ENCODE measurements at regions not wholly inside any gene's neighbourhood (a gene's known extent, or its start where the extent isn't known, plus 50 kb on each side); places are given as distances from the start of the nearest gene placed in this dataset.

GRCh38 chr20:60389441-60389840 is 431.2 kb downstream of the CDH26 start:
- DNase-seq = no peak

- DNase-seq = no peak
Observed at GRCh38 chr20:60389882-60390281, 431.7 kb downstream of the CDH26 start.

GRCh38 chr20:60395991-60396390 is 437.8 kb downstream of the CDH26 start:
- DNase-seq = no peak

GRCh38 chr20:60400567-60400966 is 442.3 kb downstream of the CDH26 start:
- DNase-seq = no peak

DNA sequence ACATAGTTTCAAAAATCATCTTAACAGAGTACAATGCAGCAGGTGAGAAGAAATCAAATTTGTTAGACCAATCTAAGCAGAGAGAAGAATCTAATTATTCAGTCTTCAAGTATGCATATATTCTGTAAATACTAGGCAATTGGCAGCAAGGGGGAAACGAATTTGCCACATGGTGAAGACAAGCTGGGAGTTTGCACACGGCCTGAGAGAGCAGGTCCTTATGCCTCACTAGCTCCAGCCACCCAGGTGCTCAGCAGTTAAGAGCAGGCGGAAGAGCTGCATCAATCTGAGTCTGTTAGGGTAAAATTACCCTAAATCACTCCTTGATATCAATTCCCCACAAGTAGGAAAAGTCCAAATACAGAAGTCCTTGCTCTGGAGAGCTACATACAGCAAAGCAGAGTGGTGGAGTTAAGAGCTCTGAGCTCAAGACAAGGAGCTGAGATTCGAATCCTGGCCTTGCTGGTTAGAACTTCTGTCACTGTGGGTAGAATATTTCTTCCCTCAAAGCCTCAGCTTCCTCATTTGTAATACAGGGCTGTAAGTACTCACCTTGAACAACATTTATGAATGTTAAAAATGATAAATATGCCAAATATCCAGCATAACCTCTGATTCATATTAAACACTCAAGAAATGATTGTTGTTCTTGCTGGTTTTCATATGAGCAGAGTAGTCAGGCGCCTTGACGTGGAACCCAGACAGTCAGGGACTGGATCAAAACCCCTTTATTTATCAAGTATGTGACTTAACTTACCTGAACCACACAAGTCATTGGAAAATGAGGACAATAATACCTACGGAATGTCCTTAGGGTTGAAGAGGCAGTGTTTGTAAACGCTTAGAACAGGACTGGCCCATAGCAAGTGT is 444.2 kb downstream of the CDH26 start:
- DNase-seq = no peak

DNA sequence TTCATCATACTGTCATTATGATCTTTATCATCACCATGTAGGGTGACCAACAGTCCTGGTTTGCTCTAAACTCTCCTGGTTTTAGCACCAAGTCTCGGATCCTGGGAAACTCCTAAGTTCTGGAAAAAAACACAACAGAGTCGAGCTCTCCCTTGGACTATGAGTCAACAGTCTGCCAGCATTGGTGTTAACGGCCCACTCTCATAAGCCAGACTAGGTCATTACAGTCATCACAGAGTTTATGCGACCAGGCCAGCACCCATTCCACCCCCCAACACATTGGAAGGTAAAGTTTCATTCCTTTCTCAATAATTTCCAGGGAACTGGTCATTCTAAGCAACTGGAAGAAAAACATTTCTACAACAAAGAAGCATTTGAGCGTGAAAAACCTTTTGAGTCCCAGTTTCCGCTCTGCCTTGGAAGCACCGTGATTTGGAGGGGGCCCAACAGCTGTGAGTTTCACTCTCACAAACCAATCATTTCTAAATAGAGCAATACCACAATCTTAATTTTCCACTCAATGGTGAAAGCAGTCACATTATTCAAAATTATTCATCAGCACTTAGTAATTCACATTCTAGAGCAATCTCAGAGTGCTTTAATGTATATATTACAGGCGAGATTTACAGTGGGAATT is 445.0 kb downstream of the CDH26 start:
- no peak for DNase-seq

DNA sequence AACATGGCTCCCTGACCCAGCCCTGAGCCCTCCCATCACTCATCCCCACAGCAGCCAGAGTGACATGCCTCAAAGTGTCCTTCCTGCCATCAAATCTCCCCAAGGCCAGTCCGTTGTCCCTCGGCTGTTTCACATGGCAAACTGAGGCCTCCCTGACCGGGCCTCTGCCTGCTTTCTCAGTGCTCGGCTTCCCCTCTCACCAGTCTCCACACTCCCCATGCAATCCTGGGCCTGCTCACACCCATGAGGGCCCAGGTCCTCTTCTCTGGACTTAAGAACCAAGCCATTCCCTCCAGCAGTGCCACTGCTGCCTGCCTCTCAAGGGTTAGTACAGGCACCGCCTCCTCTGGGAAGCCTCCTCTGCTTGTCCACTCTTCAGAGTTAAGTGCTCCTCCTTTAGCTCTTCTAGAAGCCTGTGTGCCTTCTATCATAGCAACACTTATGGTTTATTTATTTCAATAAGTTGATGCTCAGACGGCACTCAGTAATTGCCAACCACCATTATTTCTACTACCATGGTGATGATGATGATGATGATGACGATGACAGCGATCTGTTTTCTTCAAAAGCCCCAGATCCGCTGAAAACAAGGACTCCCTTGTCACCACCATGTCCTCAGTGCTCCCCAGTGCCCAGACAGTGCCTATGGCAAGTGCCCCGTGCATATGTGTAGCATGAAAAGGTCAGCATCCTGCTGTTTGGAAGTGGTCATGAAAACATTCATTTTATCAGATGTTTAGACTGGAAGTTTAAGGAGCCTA is 449.0 kb downstream of the CDH26 start:
- no peak for DNase-seq

DNA sequence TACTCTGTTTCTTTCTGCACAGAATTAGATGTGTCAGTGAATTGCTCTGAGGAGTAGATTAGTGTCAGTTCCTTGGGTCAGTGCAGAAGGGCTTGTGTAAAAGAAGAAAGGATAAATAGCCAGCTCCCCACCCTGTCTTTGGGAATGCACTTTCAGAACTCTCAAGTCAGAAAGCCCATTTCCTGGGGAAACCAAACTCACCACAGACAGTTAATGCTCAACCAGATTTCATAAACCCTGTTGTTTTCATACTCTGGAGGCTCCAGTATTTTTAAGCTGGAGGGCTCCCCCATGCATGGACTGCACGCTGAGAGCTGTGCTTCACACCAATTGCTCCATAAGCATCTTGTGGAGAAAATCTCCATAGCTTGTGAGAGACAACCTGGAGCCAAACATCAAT is 449.7 kb downstream of the CDH26 start:
- no peak for DNase-seq

DNA sequence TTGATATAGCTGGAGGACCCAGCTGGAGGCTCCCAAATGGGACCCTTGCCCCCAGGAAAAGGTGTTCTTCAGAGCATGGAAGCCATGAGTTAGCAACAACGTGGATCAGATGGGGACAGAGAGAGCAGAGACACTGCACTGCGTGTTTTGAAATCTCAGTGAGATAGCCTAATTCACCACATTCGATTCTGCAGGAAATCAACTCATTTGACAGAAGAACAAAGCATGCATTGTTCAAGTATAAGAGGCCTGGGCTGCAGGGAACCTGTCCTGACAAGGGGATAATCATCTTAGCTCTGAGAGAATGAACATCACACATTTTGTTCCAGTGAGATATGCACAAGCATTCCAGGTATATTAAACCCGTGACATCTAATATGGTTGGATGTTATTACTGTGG is 450.2 kb downstream of the CDH26 start:
- no peak for DNase-seq

DNA sequence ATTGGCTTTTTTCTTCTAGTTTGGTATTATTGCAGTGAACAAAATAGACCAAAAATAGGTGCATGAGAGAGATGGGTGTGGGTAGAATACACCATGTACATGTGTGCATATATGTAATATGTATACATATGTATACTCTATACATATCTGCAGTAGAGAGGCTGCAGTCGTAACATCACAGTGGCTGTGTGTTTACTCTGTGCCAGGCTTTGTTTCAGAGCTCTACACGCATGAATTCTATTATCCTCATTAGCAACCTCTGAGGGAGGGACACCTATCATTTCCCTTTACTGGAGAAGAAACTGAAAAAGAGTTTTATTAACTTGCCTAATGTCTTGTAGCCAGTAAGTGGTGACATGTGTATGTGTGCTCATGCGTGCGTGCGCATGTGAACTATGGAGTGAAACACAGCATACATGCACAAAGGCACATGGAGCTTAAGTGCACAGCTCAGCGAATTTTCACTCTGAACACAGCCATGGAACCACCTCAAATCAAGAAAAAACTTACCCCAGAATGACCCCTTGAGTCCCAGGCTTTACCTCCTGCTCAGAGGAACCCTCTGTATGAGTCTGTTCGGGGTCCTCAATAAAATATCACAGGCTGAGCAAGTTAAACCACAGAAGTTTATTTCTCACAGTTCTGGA is 452.5 kb downstream of the CDH26 start:
- DNase-seq = no peak

- DNase-seq = no peak
Observed at GRCh38 chr20:60411813-60412212, 453.6 kb downstream of the CDH26 start.

DNA sequence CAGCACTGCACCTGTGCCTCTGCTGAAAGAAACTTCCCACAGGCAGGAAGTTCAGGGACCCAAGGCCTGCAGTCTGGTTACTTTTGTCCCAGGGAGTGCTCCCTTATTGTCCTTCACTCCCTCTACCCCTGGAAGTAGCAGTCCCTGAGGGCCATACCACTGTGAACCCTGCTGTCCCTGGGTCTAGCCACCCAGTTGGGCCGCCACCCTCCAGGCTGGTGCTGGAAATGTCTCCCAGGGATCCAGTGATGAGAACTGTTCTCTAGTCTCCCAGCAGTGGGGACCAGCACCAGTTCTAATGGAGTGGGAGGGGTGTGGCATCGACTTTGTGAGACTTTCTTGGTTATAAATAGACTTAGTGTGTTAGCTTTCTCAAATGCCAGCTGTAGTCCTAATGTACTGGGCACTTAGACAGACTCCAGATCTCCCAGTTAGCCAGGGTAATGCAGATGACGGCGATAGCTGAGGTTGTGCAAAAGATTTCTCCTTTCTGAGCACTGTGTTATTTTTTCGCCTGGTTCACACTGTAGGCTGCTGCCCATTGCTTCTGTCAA is 462.5 kb downstream of the CDH26 start:
- DNase-seq = no peak

GRCh38 chr20:60422848-60423247 is 464.6 kb downstream of the CDH26 start:
- DNase-seq = no peak

- DNase-seq = no peak
Observed at GRCh38 chr20:60424267-60424902, 466.2 kb downstream of the CDH26 start.

DNA sequence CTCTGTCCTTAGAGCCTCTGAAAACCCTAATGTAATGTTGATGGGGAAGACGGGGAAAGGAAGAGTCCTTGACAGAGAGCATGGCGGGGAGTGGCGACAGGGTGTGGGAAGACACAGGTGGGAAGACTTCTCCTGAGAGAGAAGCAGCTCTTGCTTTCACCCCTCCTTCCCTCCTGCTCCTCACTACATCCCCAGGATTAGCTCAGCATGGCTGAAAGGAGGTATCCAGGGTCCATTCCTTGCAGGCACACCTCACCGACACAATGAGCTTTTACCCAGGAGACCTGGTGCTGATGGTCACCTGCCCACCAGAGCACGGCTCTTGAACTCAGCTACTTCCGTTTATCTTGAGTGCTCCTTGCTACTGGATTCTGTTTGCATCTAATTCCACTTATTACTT is 469.3 kb downstream of the CDH26 start:
- no peak for DNase-seq

DNA sequence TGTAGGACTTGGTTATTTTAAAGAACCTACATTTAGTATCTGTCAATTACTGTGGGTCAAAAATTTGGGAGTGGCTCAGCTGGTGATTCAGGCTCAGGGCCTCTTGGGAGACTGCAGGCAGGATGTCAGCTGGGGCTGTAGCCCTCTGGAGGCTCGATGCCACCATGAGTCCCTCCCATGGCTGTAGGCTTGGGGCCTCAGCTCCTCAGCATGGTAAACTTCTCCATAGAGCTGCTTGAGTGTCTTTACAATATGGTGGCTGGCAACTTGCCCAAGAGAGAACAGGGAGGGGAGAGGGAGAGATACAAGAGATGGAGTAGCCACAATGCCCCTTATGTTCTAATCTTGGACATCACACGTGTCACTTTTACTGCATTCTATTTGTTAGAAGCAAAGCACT is 470.4 kb downstream of the CDH26 start:
- no peak for DNase-seq

GRCh38 chr20:60430516-60431001 is 472.3 kb downstream of the CDH26 start:
- DNase-seq = no peak

DNA sequence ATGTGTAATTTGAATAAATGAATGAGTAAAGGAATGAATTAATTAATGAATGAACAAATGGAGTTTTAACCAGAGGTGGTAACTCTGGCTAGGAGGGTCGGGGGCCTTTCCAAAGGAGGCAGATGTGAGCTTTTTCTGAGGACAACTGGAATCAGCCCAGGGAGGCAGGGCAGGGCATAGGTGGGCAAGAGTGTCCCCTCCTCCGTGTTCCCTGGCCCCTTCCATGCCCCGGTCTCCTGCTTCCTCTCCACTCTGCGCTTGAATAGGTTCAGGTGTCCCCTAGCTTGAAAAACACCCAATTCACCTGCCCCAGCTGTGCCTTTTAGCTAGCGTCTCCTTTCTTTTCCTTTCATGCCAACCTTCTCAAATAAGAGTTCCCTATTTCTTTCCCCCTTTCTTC is 473.1 kb downstream of the CDH26 start:
- no peak for DNase-seq

DNA sequence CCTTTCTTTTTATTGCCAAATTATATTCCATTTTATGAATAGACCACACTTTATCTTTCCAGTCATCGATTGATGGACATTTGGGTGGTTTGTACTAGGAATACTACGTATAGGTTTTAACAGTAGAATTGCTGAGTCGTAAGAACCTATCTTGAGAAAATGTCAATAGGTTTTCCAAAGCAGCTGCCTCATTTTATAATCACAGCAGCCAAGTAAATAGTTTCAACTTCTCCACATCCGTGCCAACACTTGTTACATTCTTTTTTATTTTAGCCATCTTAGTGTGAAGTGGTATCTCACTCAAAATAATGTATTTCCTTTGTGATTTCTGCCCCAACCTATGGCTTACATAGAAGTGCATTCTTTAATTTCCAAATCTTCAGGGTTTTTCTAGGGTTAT is 479.2 kb downstream of the CDH26 start:
- DNase-seq = no peak

GRCh38 chr20:60446267-60447111 is 488.3 kb downstream of the CDH26 start:
- peak; percentile 45 to 53 for DNase-seq

DNA sequence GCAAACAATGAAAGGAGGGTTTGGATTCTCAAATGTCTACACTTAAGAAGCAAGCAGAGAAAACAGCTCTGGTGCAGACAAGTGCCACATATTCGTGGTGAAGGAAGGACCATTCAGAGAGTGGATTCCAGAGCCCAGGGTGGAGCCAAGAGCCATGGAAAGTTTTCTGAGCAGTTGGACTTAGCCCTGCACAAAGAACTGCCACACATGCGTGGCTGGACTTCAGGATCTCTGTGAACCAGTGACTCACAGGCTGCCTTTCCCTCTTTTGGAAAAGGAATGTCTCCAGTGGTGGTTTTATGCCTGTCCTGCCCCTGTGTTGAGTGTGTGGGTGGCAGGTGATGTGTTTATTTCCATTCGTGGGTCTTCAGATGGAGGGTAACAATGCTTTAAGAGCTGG is 489.5 kb downstream of the CDH26 start:
- no peak for DNase-seq
